Endodermal cell (in vitro differentiated cells): ENCODE measurements at regions not wholly inside any gene's neighbourhood (a gene's known extent, or its start where the extent isn't known, plus 50 kb on each side); places are given as distances from the start of the nearest gene placed in this dataset.

Experiments
- DNase-seq: peaks from one replicate; pipeline ENCODE4 v3.0.0-alpha.2; 2017
- H3K27ac ChIP-seq: 2 replicates; pipeline ENCODE4 v1.5.1; 2013; ENCODE audit warnings: mild to moderate bottlenecking, low read depth, low read length, moderate library complexity
- H3K27me3 ChIP-seq: 2 replicates; pipeline ENCODE4 v1.6.1; 2013; ENCODE audit warnings: mild to moderate bottlenecking, low read length, moderate library complexity; ENCODE audit not compliant: insufficient read depth, control insufficient read depth, poor library complexity, severe bottlenecking
- H3K36me3 ChIP-seq: 2 replicates; pipeline ENCODE4 v1.7.0; 2013; ENCODE audit warnings: mild to moderate bottlenecking, low read length, moderate library complexity; ENCODE audit not compliant: control insufficient read depth, insufficient read depth
- H3K4me1 ChIP-seq: one replicate; pipeline ENCODE4 v1.7.0; 2013; ENCODE audit warnings: low read length; ENCODE audit not compliant: control insufficient read depth, insufficient read depth
- H3K4me3 ChIP-seq: 2 replicates; pipeline ENCODE4 v1.5.1; 2013; ENCODE audit warnings: mild to moderate bottlenecking, low read length, moderate library complexity
- H3K9ac ChIP-seq: 2 replicates; pipeline ENCODE4 v1.6.1; 2013; ENCODE audit warnings: mild to moderate bottlenecking, low read length, moderate library complexity; ENCODE audit not compliant: poor library complexity, severe bottlenecking; ENCODE audit errors: extremely low read depth
- H3K9me3 ChIP-seq: 2 replicates; pipeline ENCODE4 v1.6.1; 2013; ENCODE audit warnings: mild to moderate bottlenecking, low read length, moderate library complexity; ENCODE audit not compliant: control insufficient read depth
- H3K27ac Mint-ChIP-seq: 2 replicates; pipeline ENCODE4 v1.8.0; 2020; ENCODE audit warnings: mixed read lengths
- H3K27me3 Mint-ChIP-seq: 2 replicates; pipeline ENCODE4 v1.8.0; 2021; ENCODE audit warnings: mild to moderate bottlenecking, mixed read lengths; ENCODE audit not compliant: insufficient read depth
- H3K36me3 Mint-ChIP-seq: 2 replicates; pipeline ENCODE4 v1.8.0; 2020; ENCODE audit warnings: low read depth, mixed read lengths
- H3K4me1 Mint-ChIP-seq: 2 replicates; pipeline ENCODE4 v1.8.0; 2020; ENCODE audit warnings: mixed read lengths
- H3K4me3 Mint-ChIP-seq: 2 replicates; pipeline ENCODE4 v1.8.0; 2020; ENCODE audit warnings: mild to moderate bottlenecking, moderate library complexity, mixed read lengths
- H3K9me3 Mint-ChIP-seq: 2 replicates; pipeline ENCODE4 v1.8.0; 2020; ENCODE audit warnings: mild to moderate bottlenecking, mixed read lengths
- WGBS, 2 experiments: methylation state at CpG; one replicate each; pipeline versions ENCODE4 v1.1.5 to v1.1.7; 2013; ENCODE audit warnings: missing lambda C conversion rate in 2 of 2, mixed read lengths in 1 of 2; ENCODE audit not compliant: insufficient coverage in 1 of 2, insufficient read length in 1 of 2; 5-methylcytosine and 5-hydroxymethylcytosine counted together
- TF ChIP-seq, protein P1 (sequence below): fragments of 200-600 bp; sonication (generic); conservative IDR thresholded peaks from 2 replicates; pipeline ENCODE4 v1.5.0; 2021; ENCODE audit warnings: antibody characterized with exemption, mild to moderate bottlenecking

DNA sequence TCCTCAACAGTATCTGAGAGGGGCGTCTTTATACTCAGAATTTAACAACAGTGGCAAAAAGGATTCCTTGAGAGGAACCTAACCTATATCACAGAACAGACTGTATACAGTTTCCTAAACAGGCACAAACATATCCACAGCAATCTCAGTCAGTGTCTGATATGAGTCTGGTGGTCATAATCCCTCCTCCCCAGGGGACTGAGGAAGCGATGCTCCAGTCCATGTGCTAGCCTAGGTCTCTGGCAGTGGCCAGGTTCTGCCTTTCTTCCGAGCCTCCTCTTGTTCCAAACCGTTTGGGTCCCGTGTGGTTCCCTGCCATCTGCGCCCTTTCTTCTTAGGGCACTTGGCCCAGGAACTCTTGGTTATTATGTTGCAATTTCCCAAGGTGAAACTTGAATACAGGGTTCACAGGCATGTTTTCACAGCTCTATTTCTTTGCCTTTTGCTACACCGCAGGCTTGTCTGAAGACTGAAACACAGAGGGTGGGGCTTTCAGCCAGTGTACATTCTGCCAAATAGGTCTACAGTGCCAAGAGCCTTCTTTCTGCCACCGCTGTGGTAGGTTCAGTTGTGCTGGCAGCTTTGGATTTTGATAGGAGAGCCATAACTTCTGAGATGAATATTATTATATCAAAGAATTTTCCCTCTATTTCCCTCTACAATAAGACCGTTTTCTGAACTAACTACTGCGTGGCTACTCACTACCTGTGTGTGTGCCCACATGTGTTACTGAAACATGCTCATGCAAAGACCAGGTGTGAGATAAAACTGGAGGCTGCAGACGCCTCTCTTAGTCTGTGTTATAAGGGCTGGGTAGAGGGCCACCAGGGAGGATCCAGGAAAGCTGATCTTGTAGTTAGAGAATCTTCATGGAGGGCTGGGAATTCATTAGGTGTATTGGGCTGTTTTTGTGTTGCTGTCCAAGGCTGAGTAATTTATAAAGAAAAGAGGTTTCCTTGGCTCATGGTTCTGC lies 75.0 kb upstream of the HAAO start:
- H3K27me3 Mint-ChIP-seq, result no peaks in the 10 kb centered on the region
- H3K4me3 Mint-ChIP-seq, result no peak overlapping the region
- peaks cover 15% of the 10 kb centered on the region for H3K9me3 ChIP-seq
- DNase-seq, result no peak
- H3K27me3 ChIP-seq, result no peaks in the 10 kb centered on the region
- no peak overlapping the region for H3K27ac Mint-ChIP-seq
- H3K4me1 Mint-ChIP-seq, result no peaks in the 10 kb centered on the region
- TF ChIP-seq, protein P1, sequence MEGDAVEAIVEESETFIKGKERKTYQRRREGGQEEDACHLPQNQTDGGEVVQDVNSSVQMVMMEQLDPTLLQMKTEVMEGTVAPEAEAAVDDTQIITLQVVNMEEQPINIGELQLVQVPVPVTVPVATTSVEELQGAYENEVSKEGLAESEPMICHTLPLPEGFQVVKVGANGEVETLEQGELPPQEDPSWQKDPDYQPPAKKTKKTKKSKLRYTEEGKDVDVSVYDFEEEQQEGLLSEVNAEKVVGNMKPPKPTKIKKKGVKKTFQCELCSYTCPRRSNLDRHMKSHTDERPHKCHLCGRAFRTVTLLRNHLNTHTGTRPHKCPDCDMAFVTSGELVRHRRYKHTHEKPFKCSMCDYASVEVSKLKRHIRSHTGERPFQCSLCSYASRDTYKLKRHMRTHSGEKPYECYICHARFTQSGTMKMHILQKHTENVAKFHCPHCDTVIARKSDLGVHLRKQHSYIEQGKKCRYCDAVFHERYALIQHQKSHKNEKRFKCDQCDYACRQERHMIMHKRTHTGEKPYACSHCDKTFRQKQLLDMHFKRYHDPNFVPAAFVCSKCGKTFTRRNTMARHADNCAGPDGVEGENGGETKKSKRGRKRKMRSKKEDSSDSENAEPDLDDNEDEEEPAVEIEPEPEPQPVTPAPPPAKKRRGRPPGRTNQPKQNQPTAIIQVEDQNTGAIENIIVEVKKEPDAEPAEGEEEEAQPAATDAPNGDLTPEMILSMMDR, result no peak
- no peak overlapping the region for H3K9ac ChIP-seq
- no peaks in the 10 kb centered on the region for H3K36me3 Mint-ChIP-seq
- peaks cover 18% of the 10 kb centered on the region for H3K9me3 Mint-ChIP-seq
- 92 to 93% methylated on average over 10 to 11 of the region's 11 CpGs for WGBS, 2 experiments
- H3K27ac ChIP-seq, result no peak overlapping the region
- H3K36me3 ChIP-seq, result no peaks in the 10 kb centered on the region
- H3K4me3 ChIP-seq, result no peak overlapping the region
- peaks cover 3% of the 10 kb centered on the region for H3K4me1 ChIP-seq

DNA sequence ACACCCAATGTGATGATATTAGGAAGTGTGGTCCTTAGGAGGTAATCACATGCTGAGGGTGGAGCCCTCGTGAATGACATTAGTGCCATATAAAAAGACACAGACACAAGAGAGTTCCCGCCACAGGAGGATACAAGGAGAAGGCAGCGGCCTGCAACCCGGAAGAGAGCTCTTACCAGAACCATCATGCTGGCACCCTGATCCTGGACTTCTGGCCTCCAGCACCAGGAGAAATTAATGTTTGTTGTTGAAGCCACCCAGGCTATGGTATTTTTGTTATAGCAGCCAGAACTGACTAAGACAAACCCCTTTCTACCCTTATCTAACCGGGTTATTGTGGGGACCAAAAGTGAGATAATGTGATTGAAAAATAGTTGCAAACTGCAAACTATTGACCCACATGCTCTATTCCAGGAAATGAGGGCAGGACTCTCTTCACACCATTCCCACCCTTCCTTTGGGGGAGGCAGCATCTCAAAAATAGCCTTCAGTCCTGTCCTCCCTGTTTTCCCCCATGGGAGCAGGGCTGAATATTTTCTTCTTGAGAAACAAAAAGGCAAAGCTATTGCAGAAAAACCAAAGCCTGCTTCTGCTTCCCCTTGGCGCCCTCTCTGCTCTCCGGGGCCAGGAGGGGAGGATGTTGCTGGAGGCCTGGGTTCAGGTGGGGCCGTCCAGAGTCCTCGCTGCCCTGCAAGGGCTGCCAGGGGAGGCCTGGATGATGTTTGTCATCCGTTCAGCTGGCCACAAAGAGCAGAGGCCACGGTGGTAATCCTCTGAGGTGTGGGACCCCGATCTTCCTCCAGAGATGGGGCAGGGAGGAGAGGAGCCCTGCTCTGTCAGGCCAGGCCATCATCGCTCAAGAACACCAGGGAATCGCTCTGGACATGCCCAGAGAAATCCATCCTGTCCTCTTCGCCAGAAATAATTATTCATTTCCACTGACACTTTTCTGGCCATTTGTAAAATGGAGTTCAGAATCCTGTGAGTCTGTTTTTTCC lies 73.8 kb upstream of the HAAO start:
- Mint-ChIP-seq H3K9me3 (peaks cover 18% of the 10 kb centered on the region), H3K4me3 (no peak overlapping the region), H3K27ac (no peak overlapping the region), H3K4me1 (no peaks in the 10 kb centered on the region), H3K36me3 (no peaks in the 10 kb centered on the region), H3K27me3 (no peaks in the 10 kb centered on the region)
- Histone ChIP-seq H3K4me1 (peaks cover 3% of the 10 kb centered on the region), H3K9ac (no peak overlapping the region), H3K4me3 (no peak overlapping the region), H3K27ac (no peak overlapping the region), H3K36me3 (no peaks in the 10 kb centered on the region), H3K27me3 (no peaks in the 10 kb centered on the region), H3K9me3 (peaks cover 15% of the 10 kb centered on the region)
- 90 to 96% methylated on average over 8 to 15 of the region's 15 CpGs for WGBS, 2 experiments
- TF ChIP-seq, protein P1, result no peak
- DNase-seq, result no peak

GRCh38 chr2:42864641-42865280 lies 72.4 kb upstream of the HAAO start:
- Histone ChIP-seq H3K36me3 (no peaks in the 10 kb centered on the region), H3K27ac (no peak overlapping the region), H3K27me3 (no peaks in the 10 kb centered on the region), H3K4me1 (peaks cover 3% of the 10 kb centered on the region), H3K4me3 (no peak overlapping the region), H3K9me3 (peaks cover 15% of the 10 kb centered on the region), H3K9ac (no peak overlapping the region)
- no peaks in the 10 kb centered on the region for H3K27me3 Mint-ChIP-seq
- no peak overlapping the region for H3K4me3 Mint-ChIP-seq
- no peak overlapping the region for H3K27ac Mint-ChIP-seq
- H3K36me3 Mint-ChIP-seq, result no peaks in the 10 kb centered on the region
- DNase-seq, result no peak
- H3K4me1 Mint-ChIP-seq, result no peaks in the 10 kb centered on the region
- 93 to 95% methylated on average over 4 to 8 of the region's 8 CpGs for WGBS, 2 experiments
- peaks cover 18% of the 10 kb centered on the region for H3K9me3 Mint-ChIP-seq
- TF ChIP-seq, protein P1, result no peak
